ENCODE measurements at regions not wholly inside any gene's neighbourhood (a gene's known extent, or its start where the extent isn't known, plus 50 kb on each side); places are given as distances from the start of the nearest gene placed in this dataset.

DNA sequence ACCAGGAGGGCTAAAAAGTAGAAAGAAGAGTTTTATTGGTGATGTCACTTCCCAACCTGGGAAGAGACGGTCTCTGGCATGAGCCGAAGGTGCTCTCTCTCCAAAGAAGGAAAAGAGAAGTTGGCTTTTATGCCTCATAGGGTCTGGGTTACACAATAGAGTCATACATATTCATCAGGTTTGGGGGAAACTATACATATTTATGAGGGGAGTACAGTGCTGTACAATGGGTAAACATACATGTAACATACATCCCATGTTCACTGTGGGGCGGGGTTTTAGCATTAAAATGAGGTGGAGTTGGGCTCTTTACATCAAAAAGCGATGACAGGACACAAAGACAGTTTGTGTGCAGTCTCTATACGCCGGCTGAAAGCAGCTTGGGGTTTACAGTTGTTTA lies 701.7 kb downstream of the TYW1 start:
- H3K4me1 ChIP-seq (ENCODE audit: control insufficient read depth, insufficient read depth, low read length), result no peaks in the 10 kb centered on the region
- DNase-seq (no peak), ATAC-seq (ENCODE audit: low read depth) (no peak)
- H3K27ac ChIP-seq (ENCODE audit: insufficient read depth, low read length), result no peak overlapping the region
- H3K36me3 ChIP-seq (ENCODE audit: control insufficient read depth, insufficient read depth, low read length), result no peaks in the 10 kb centered on the region
- TF ChIP-seq FOS (IDR thresholded peaks at IDR 0.05; ENCODE audit: low read depth, low read length) (no peak), SMC3 (IDR thresholded peaks at IDR 0.05; ENCODE audit: low read depth, low read length) (no peak), MAZ (IDR thresholded peaks at IDR 0.05; ENCODE audit: borderline replicate concordance, low read depth, low read length) (no peak), CHD1 (IDR thresholded peaks at IDR 0.05; ENCODE audit: low read depth, low read length) (no peak)
- TF ChIP-seq, protein P1, sequence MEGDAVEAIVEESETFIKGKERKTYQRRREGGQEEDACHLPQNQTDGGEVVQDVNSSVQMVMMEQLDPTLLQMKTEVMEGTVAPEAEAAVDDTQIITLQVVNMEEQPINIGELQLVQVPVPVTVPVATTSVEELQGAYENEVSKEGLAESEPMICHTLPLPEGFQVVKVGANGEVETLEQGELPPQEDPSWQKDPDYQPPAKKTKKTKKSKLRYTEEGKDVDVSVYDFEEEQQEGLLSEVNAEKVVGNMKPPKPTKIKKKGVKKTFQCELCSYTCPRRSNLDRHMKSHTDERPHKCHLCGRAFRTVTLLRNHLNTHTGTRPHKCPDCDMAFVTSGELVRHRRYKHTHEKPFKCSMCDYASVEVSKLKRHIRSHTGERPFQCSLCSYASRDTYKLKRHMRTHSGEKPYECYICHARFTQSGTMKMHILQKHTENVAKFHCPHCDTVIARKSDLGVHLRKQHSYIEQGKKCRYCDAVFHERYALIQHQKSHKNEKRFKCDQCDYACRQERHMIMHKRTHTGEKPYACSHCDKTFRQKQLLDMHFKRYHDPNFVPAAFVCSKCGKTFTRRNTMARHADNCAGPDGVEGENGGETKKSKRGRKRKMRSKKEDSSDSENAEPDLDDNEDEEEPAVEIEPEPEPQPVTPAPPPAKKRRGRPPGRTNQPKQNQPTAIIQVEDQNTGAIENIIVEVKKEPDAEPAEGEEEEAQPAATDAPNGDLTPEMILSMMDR (conservative IDR thresholded peaks at IDR 0.05; ENCODE audit: low read depth, low read length), result no peak
- TF ChIP-seq, protein P2, sequence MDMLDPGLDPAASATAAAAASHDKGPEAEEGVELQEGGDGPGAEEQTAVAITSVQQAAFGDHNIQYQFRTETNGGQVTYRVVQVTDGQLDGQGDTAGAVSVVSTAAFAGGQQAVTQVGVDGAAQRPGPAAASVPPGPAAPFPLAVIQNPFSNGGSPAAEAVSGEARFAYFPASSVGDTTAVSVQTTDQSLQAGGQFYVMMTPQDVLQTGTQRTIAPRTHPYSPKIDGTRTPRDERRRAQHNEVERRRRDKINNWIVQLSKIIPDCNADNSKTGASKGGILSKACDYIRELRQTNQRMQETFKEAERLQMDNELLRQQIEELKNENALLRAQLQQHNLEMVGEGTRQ (IDR thresholded peaks at IDR 0.05; ENCODE audit: low read depth, low read length), result no peak
- TF ChIP-seq, protein P3, sequence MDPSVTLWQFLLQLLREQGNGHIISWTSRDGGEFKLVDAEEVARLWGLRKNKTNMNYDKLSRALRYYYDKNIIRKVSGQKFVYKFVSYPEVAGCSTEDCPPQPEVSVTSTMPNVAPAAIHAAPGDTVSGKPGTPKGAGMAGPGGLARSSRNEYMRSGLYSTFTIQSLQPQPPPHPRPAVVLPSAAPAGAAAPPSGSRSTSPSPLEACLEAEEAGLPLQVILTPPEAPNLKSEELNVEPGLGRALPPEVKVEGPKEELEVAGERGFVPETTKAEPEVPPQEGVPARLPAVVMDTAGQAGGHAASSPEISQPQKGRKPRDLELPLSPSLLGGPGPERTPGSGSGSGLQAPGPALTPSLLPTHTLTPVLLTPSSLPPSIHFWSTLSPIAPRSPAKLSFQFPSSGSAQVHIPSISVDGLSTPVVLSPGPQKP (IDR thresholded peaks at IDR 0.05; ENCODE audit: borderline replicate concordance, low read depth, low read length), result no peak
- H3K9ac ChIP-seq (ENCODE audit: low read depth, low read length), result no peak overlapping the region
- no peak overlapping the region for H4K8ac ChIP-seq (ENCODE audit: low read depth in 2 of 2, low read length in 2 of 2)
- no peak overlapping the region for H4K91ac ChIP-seq (ENCODE audit: insufficient read depth, low read depth, low read length)
- intact Hi-C loops (cut with micrococcal nuclease) (no loop called here), dilution Hi-C loops (cut with HindIII; ENCODE audit: low sequenced_read_pairs, unreplicated experiment) (no loop called here), in situ Hi-C loops (cut with MboI; ENCODE audit: low sequenced_read_pairs) (no loop called here)
- no peak overlapping the region for H3K14ac ChIP-seq (replicated peaks; ENCODE audit: low read depth, low read length)
- H3K4ac ChIP-seq (ENCODE audit: low read depth, low read length), result no peak overlapping the region
- no peak overlapping the region for H3K56ac ChIP-seq (ENCODE audit: extremely low read depth, insufficient read depth, low read length)
- no peaks in the 10 kb centered on the region for H3K9me1 ChIP-seq (ENCODE audit: insufficient read depth, low read length)
- no CpG with 5 or more reads among the region's 6 CpGs for WGBS, 2 experiments (ENCODE audit: extremely low coverage in 2 of 2, insufficient read length in 1 of 2)
- no peak overlapping the region for H2BK5ac ChIP-seq (ENCODE audit: low read depth, low read length, poor library complexity, severe bottlenecking)
- H3K18ac ChIP-seq (ENCODE audit: low read depth, low read length), result no peak overlapping the region
- H3K23ac ChIP-seq (ENCODE audit: low read depth, low read length), result no peak overlapping the region
- CTCF ChIA-PET, result no interaction called here
- H2AK5ac ChIP-seq (ENCODE audit: low read depth, low read length), result no peak overlapping the region
- H2BK20ac ChIP-seq (ENCODE audit: low read depth, low read length), result no peak overlapping the region
- no TSS peak for BruUV-seq (replicated peaks)
- no peak overlapping the region for H2BK120ac ChIP-seq (ENCODE audit: low read depth, low read length)
- no peak overlapping the region for H3K4me3 ChIP-seq (ENCODE audit: insufficient read depth, low read depth, low read length)
- H2AK9ac ChIP-seq (replicated peaks; ENCODE audit: low read depth, low read length, poor library complexity), result no peak overlapping the region
- H3K79me1 ChIP-seq (ENCODE audit: low read depth in 1 of 2, low read length in 2 of 2), result no peaks in the 10 kb centered on the region
- H3K4me2 ChIP-seq (ENCODE audit: low read depth, low read length), result no peak overlapping the region
- H2BK15ac ChIP-seq (ENCODE audit: low read depth, low read length), result no peak overlapping the region
- H3K9me3 ChIP-seq (ENCODE audit: control insufficient read depth, insufficient read depth, low read length), result peaks cover 15% of the 10 kb centered on the region
- no peaks in the 10 kb centered on the region for H3K27me3 ChIP-seq (ENCODE audit: control insufficient read depth, insufficient read depth, low read length)
- no peak overlapping the region for H4K5ac ChIP-seq (ENCODE audit: low read depth, low read length)
- POLR2A ChIA-PET (ENCODE audit: unreplicated experiment), result no interaction called here
- H4K20me1 ChIP-seq (ENCODE audit: insufficient read depth, low read length), result no peaks in the 10 kb centered on the region
- no peak overlapping the region for H2AFZ ChIP-seq (replicated peaks; ENCODE audit: low read length, poor library complexity)

All from IMR-90 (cell line).